GM10266 (cell line): ENCODE measurements at regions not wholly inside any gene's neighbourhood (a gene's known extent, or its start where the extent isn't known, plus 50 kb on each side); places are given as distances from the start of the nearest gene placed in this dataset.

Experiments
- DNase-seq: peaks from one replicate; pipeline ENCODE4 v3.0.0; 2012; ENCODE audit errors: extremely low spot score
- TF ChIP-seq, protein P1 (sequence below): IDR thresholded peaks from 2 replicates; pipeline ENCODE4 v1.5.1; 2012; ENCODE audit warnings: mild to moderate bottlenecking, low read depth; ENCODE audit not compliant: control insufficient read depth, insufficient read depth; ENCODE audit errors: missing control alignments

DNA sequence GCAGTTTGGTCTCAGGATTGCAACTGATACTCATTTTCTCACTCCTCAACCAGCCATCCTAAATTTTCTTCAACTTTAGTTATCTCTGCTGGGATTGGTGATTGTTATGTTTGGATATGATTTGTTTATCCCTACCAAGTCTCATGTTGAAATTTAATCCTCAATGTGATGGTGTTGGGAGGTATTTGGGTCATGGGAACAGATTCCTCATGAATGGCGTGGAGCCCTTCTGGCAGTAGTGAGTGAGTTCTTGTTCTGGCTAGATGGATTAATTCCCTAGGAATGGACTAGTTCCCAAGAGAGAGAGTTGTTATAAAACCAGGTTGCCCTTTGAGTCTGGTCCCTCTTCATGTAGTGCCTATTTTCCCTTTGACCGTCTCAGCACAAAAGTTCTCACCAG, 399.9 kb downstream of the SQOR start:
- TF ChIP-seq, protein P1, sequence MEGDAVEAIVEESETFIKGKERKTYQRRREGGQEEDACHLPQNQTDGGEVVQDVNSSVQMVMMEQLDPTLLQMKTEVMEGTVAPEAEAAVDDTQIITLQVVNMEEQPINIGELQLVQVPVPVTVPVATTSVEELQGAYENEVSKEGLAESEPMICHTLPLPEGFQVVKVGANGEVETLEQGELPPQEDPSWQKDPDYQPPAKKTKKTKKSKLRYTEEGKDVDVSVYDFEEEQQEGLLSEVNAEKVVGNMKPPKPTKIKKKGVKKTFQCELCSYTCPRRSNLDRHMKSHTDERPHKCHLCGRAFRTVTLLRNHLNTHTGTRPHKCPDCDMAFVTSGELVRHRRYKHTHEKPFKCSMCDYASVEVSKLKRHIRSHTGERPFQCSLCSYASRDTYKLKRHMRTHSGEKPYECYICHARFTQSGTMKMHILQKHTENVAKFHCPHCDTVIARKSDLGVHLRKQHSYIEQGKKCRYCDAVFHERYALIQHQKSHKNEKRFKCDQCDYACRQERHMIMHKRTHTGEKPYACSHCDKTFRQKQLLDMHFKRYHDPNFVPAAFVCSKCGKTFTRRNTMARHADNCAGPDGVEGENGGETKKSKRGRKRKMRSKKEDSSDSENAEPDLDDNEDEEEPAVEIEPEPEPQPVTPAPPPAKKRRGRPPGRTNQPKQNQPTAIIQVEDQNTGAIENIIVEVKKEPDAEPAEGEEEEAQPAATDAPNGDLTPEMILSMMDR: no peak
- no peak for DNase-seq

DNA sequence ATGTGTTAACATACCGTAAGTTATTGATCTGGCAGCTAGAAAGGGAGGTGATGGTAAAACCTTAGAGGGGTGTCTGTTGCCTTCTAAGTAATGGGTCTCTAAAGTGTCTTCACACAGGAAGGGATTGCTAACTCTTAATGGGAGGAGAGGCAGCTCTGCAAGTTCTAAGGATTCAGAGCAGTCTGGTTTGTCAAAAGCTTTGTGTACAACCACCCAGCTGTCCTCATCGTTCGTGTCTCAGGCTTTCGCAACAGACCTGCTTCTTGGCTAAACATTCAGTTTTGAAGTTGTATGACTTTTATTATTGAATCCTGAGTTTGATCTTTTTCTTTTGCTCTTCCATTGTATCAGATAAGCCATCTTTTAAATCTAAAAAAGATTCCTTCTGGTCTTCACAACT, 404.9 kb downstream of the SQOR start:
- TF ChIP-seq, protein P1: no peak
- no peak for DNase-seq

DNA sequence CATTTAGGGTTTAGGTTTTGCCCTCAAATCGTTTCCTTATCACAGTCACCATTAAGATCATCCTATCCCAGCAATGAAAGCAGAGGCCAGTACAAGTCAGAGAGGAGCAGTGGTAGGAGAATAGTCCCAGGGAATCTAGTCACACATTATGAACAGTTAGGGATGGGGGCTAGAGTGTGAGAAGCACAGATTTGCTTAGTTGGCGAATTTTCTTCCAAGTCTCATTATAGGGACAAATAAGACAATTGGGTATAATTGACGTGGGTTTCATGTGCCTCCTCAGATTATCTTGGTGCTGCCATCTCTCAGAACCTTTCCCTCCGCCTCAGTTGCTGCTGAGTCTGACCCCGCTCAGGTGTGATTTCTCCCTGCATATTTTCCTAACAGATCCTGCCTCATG, 407.1 kb downstream of the SQOR start:
- no peak for DNase-seq
- TF ChIP-seq, protein P1: no peak

DNA sequence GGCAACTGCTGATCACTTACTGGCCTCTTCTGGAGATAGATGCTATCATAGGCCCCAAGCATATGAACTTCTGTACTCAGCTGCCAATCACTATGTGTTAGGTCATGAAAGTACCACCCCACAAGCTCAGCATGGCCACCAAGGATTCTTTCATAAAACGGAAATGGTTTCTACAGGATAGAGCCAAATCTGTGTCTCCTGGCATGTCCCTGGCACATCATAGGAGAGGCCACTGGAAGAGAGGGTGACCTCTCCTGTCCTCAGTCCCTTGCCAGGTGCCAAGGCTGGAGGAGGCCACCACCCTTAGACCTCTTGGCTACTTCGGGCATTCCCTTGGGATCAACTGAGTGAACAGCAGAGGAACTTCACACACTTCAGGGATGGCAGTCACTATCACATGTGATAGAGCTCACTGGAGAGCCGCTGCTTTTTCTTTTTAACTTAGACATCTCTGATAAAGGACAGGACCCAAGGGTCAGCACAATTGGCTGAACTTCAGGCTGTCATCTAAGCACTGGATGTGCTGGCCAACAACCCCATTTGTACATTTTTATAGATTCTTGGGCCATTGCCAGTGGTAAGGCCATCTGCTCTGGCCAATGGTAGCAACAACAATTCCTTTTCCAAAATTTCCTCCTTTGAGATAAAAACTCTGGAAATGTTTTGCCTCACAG, 425.2 kb downstream of the SQOR start:
- TF ChIP-seq, protein P1: no peak
- DNase-seq: no peak

DNA sequence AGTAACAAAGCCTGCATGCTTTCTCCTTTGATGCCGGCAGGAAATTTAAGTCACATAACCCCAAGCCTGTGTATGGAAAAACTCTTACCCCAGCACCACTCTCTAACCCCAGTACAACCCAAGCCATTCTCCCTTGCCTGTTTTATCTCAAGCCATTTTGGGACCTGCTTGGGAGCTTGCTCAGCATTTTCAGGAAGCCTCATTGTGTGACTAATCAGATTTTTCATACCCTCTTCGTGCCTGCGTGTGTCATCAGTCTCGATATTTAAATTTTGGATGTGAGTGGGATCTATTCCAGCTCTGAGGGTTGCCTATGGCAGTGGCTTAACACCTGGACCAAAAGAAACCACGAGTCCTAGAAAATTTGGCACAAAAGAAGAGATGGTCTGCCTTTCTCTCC, 426.2 kb downstream of the SQOR start:
- TF ChIP-seq, protein P1: no peak

DNA sequence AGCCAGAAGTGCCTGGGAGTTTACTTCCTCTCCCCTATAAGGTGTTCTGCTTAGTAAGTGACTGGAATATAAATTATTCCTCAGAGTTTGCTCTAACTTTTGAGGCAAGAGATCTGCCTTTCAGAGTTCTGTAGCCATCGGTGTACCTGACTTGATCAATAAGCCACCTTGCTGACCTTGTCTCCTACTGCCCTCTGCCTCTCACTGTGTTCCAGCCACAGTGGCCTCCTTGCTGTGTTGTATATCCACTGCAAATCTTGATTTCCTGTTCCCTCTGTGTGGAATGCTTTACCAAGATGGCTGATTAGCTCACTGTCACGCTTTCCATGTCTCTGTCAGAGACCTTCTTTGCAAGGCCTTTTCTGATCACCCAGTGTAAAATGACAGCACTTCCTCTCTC, 442.4 kb downstream of the SQOR start:
- TF ChIP-seq, protein P1: no peak
- no peak for DNase-seq

More for the DNA sequence above, 426.2 kb downstream of the SQOR start:
- no peak for DNase-seq

DNA sequence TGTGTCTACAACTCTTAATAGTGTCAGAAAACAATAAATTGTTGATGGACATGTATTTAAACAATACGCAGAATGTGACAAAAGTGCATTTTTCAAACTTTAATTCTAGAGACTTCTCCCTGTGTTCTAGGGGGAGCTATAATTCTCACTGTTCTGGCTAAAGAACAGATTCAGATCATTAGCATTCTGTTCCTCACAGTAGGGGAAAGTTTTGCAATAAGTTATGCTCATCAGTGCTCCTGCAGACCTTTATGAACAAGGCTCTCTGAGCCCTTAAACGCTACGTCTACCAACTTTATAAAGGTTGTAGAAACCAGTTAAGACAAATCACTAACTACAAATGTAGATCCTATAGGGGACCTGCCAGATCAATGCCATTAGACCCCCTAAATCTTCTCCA, 444.2 kb downstream of the SQOR start:
- no peak for DNase-seq

More for the DNA sequence above, 444.2 kb downstream of the SQOR start:
- TF ChIP-seq, protein P1: no peak
